Stimulated activated CD8-positive, alpha-beta memory T cell treated with anti-CD3 and anti-CD28 coated beads, Interleukin-15, amount 100 ng/mL, for 1 hour (primary cell): ENCODE measurements at regions not wholly inside any gene's neighbourhood (a gene's known extent, or its start where the extent isn't known, plus 50 kb on each side); places are given as distances from the start of the nearest gene placed in this dataset.
A peak's percentile ranks its signal among the peaks of the same experiment; 100 is the strongest.

ENCODE experiments used
- DNase-seq: peaks from one replicate; pipeline ENCODE4 v3.0.0-alpha.2; 2020; ENCODE audit warnings: low read depth

DNA sequence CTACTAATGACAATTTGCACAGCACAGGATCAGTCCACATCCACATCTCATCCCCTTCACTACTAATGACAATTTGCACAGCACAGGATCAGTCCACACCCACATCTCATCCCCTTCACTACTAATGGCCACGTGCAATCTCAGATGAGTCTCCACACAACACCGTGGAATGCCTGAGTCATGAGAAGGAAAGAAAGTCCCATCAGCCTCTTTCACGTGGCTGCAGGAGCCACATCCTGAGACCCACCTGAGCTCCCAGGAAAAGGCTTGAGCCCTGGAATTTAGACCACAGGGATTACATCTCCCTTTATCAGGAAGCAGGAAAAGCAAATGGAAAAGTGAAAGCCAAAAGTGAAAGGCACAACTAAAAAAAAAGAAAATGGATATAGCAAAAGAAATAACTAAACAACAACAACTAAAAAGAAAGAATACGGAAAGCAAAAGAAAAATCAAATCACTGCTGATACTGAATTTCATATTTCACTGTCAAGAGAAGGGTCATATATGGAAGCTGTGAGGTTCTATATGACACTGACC lies 1300.5 kb downstream of the TMEM121 start:
- DNase-seq: no peak

DNA sequence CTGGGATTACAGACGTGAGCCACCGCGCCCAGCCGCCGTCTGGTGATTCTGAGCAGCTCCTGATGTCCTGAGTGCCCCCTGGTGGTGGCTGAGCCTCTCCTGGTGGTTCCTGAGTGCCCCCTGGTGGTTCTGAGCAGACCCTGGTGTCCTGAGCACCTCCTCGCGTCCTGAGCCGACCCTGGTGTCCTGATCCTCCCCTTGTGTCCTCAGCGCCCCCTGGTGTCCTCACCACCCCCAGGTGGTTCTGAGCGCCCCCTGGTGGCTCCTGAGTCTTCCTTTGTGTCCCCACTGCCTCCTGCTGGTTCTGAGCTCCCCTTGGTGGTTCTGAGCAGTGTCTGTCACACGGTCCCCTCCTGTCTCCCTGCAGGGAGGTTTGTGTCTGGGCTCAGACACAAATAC lies 1304.9 kb downstream of the TMEM121 start:
- no peak for DNase-seq

DNA sequence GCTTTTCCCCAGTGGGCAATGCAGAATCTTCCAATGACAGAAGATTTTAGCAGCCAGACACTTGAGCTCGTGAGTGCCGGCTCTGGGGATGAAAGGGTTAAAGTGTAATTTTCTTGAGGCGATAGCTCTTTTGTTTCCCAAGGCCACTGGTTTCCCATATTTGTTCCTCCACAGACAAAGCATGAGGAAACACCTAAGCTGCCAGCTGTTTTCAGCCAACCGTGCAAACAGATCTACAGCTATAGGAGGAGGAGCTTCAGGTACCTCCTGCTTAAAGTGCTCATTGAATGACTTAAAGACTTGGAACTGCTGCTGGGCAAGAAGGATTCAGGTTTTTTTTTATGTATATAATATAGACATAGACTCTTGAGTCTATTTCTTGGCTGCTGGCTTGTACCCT lies 1311.5 kb downstream of the TMEM121 start:
- DNase-seq: no peak

DNA sequence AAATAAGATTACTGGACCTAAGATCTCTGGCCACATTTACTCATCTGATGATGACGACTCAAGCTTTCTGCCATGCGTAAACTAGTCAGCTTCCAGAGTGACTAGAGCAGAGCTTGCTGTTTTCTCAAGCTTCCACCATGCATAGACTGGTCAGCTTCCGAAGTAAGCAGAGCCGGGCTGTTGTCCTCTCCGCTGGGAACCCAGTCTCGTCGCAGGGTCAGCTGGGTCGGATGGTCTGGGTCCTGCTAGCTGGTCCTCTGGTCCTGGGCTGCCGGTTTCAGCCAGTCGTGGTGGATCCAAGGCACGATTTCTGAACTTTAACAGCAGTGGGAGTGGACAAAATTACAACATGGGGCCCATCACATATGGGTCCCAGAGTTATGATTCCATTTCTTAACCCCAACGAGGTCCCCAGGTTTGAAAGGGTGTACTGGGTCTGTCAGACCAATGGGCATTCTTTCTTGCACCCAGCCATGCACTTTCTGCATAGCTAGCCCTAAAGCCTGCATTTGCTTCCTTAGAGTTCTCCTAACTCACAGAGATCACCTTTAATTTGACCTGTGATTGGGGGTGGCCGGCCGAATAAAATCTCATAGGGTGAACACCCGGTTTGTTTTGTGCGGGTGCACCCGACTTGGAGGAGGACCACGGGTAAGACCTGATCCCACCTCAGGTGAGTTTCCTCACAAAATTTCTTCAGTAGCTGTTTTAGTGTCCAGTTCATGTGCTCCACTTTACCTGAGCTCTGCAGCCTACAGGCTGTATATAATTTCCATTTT lies 1312.8 kb downstream of the TMEM121 start:
- no peak for DNase-seq

DNA sequence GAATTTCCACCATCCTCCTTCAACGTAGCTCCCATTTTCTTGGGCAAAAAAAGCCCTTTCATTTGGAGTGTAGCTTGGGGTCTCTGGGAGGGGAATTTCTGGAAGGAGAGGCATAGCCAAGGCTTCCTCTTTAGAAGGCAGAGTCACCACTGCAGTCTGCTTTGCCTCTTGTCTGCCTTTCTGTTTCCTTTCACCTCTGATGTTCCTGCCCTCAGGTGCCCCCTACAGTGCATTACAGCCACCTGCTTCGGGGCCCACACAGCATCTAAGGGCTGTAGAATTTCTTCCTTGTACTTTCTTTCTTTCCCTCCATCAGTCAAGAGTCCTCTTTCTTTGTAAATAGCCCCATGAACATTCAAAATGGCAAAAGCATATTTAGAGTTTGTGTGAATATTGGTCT lies 1313.9 kb downstream of the TMEM121 start:
- DNase-seq: no peak

DNA sequence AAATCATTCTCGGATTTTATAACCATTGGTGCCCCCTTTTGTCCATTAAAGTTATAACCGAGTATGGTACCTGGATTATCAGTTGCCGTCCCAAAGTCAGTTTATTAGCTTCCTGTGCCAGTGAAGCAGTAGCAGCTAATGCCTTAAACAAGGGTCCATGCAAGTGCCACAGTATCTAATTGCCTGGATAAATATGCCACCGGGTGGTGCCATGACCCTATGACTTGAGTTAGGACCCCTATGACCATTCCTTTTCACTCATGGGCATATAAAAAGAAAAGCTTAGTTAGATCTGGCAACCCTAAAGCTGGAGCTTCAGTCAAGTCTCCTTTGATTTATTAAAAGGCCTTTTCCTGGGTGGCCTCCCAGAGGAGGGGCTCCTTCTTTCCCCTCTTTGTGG lies 1314.6 kb downstream of the TMEM121 start:
- no peak for DNase-seq

DNA sequence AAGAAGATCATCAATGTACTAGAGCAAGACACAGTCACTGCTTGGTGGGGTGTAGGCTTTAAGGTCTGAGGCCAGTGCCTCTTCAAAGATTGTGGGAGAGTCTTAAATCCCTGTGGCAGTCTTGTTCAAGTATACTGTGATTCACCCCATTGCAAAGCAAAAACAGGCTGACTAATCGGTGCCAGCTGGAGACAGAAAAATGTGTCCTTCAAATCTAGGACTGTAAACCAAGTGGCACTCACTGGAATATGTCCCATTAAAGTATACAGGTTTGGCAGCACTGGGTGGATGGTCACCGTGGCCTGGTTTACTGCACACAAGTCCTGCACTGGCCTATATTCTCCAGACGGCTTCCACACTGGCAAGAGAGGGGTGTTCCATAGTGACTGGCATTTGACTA lies 1315.3 kb downstream of the TMEM121 start:
- no peak for DNase-seq

DNA sequence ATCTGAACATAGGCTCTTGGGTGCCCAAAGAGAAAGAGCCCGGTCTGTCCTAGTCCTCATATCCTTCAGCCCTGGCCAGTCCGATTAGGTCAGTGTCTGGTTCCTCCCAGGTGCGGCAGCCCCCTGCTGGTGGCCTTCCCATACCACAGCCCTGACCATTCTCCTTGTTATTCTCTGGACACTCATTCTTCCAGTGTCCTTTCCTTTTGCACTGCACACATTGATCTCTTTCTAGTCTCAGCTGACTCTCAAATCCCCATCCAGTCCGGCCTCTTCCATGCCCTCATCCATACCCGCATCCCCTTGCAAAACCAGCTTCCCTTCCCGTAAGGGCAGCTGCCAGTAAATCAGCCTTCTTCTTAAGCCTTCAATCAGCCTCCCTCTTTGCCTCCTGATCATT lies 1316.3 kb downstream of the TMEM121 start:
- DNase-seq: no peak

DNA sequence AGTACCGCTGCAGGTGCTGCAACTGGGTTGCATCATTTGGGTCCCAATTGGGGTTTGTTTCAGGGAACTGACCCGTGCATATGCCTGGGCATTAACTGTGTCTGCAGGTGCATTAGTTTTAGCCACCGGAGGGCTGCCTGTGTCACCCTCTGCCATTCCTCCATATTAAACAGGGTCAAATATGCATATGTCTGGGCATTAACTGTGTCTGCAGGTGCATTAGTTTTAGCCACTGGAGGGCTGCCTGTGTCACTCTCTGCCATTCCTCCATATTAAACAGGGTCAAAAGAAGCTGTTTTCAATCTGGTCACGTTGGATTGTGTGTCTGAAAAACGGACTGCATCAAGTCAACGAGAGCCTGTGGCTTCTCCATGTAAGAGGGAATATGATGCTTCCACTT lies 1317.0 kb downstream of the TMEM121 start:
- no peak for DNase-seq

DNA sequence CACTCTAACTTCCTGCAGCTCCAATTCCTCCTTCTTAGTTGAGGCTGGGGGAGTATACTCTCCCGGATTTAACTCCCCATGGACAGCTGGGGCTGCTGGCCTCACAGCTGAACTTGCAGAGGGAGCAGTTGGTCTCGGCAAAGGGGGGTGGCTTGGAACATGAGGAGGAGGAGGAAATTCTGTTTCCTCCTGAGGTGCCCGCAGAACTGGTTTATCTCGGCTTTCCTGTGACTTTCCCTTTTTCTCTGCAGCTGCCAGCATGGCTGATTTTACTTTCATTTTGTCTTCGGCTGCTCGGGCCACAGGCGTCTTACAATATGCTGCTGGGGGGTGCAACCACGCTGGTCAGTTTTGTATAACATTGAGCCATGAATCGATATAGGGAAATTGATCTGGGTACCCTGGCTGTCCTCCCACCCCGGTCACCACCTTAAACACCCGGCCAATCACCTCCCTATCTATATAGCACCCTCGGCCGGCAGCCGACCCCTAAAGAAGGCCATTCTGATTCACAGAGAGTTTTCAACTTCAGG lies 1317.6 kb downstream of the TMEM121 start:
- DNase-seq: no peak

DNA sequence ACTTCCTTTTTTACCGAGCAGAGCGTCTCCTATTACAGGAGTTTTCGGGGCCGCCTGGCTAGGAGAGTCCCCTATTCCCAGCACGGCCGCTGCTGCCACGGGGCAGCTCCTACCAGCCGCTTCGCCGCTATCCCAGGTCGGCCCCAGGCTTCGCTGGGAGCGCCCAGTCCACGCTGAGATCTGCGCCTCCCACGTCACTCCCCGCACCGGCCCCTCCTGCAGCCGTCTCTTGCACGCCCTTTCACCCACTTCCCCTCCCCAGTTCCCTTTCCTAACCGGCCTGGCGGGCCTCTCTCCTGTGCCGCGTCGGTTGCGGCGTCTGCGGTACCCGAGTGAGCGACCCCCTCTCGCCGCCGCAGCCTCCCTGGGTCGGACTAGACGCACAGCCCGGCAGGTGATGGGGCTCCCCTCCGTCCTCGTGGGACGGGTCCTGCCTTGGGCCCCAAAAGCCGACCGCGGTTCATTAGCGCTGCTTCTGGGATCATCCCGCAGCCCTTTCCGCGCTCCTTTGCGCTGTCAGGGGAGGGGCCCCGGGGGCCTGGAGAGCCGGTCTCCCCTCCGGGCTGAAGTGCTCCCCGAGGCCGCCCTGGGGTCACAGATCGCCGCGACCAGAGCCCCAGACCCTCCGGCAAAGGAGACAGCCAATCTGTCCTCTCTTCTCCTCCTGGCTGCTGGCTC lies 1318.4 kb downstream of the TMEM121 start:
- no peak for DNase-seq

DNA sequence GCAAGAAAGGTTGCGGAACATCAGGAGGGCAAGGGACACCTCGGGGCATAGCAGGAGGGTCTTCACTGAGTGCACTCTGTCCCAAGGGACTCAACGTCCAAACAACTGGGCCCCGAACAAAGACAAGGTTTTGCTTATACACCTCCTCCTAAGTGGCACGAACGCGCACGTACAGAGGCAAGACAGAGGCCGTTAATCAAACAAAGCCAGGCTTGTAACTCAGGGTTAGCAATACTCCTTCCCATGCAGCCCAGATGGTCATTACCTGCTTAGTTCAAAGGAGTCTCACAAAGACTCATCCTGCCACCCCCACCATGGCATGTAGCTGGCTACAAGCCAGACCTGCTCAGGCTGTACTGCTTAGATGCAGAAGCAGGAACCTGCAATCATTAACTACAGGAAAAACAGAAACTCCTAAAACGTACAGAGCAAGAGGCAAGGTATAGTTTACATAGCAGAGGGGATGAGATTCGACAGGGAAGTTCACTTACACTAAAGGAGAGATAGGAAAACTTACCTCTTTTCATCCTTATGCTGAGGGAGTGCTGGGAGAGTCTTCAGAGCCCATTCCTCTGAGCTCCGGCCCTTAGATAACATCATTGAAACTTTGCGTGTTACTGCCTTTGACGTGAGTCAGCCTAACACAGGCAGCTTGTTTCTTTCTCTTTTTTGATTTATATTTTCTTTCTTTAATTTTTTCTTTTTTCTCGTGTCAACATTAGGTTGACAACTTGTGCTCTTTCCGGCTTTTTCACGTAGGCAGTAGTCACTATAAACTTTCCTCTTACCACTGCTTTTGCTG lies 1319.1 kb downstream of the TMEM121 start:
- DNase-seq: no peak

DNA sequence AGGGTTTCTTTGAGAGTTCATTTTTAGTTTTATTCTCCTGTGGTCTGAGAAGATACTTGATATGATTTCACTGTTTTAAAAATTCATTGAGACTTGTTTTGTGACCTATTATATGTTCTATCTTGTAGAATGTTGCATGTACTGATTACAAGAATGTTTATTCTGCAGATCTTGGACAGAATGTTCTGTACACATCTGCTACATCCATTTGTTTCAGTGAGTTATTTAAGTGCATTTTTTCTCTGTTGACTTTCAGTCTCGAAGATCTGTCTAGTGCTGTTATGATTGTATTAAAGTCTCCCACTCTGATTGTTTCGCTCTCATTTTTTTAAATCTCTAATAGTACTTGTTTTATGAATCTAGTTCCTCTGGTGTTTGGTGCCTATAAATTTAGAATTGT lies 1319.8 kb downstream of the TMEM121 start:
- DNase-seq: no peak

DNA sequence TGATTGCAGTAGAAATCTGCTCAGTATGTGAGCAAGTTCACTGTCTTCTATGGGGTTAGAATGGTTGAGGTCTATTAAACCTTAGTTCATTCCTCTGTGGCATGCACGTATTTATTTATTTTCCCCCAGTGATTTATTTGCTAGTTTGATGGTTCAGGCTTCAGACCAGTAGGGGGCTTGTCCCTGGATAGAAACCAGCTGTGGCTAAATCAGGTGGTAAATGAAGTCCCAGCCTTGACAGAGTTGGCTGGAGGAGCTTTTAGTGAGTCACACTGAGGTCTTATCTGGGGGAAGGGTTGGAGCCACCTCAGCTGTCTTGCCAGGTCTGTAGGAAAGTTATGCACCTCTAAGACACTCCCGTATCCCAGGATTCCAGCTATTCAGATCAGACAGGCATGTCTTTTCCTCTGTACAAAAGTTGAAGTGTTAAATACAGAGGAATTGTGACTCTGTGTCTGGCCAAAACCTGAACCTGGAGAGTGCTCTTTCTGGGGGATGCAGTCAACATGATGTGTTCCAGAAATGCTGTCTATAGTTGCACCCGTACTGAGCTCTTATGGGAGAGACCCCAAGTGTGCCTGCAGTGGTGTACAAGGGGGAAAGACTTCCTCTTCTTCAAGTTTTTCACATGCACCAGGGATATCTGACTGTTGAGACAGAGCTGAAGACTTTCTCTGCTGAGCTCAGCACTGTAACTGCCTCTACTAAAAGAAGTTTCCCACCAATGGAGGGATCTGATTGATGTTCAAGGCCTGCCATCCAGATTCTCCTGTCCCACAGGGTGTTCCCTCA lies 1322.1 kb downstream of the TMEM121 start:
- no peak for DNase-seq

DNA sequence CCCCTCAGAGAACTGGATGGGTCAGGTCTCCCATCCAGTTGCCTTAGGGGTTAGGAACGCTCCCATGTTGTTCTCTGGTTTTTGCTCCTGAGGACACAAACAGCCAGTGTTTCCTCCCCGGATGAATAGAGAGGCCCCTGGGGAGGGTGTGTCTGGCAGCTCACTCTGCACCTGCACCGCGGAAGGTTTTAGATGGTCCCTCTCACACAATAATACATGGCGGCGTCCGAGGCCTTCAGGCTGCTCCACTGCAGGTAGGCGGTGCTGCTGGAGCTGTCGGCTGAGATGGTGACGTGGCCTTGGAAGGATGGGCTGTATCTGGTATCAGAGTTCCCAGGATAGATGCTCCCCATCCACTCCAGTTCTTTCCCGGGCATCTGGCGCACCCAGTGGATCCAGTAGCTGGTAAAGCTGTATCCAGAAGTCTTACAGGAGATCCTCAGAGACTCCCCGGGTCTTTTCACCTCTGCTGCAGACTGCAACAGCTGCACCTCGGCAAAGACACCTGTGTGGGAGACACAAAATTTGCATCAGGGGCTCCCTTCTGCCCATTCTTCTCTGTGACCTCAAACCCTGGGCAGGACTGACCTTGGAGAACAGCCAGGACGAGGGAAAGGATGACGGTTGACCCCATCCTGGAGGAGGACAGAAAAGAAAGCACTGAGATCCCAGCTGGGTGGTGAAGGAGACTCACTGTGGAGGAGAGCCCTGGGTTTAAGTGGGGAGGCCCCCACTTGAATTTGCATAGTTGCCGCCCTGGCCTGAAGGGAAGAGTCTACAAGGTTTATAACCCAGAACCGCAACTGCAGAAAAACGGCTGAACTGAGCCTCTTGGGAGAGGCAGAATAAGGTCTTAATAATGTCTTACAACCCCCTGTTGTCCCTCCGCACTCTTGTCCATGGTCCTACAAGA lies 1324.8 kb downstream of the TMEM121 start:
- DNase-seq: no peak

DNA sequence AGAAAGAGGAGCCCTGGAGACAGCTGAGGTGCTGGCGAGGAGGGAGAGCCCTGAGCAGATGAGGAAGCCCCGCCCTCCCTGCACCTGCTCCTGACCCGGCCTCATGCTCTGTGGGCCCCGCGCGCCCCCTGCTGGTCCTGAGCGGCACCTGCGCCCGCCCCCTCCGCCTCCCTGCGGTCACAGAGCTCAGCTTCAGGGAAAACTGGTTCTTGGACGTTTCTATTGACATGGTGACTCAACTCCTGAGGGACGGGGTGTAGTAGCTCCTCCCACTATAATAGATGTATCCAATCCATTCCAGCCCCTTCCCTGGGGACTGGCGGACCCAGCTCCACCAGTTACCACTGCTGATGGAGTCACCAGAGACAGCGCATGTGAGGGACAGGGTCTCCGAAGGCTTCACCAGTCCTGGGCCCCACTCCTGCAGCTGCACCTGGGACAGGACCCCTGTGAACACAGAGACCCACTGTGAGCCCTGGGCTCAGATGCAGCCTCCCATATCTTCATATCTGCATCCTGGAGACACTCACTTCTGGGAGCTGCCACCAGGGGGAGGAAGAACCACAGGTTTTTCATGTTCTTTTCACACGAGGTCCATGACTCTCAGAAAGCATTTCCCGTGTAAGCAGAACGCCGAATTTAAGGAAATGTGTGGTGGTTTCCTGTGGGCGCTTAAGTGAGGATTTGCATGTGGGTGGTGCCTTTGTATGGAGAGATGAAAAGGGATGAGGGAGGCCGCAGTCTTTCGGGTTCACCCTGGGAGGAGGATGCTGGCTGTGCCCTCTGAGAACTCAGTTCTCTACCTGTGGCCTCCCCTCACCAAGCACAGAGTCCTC lies 1346.4 kb downstream of the TMEM121 start:
- DNase-seq: peak; percentile 72

DNA sequence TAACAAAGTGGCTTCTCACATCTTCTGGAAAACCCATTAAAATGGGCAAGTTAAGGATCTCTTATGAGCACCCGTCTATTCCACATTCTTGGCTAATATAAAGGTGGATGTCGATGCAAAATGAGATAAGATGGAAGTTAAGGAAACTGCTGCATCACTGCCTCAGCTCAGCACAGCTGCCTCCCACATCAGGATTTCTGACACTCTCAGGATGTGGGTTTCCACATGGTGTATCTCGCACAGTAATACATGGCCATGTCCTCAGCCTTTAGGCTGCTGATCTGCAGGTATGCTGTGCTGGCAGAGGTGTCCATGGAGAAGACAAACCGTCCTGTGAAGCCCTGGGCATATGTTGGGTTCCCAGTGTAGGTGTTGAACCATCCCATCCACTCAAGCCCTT lies 1348.0 kb downstream of the TMEM121 start:
- DNase-seq: no peak

DNA sequence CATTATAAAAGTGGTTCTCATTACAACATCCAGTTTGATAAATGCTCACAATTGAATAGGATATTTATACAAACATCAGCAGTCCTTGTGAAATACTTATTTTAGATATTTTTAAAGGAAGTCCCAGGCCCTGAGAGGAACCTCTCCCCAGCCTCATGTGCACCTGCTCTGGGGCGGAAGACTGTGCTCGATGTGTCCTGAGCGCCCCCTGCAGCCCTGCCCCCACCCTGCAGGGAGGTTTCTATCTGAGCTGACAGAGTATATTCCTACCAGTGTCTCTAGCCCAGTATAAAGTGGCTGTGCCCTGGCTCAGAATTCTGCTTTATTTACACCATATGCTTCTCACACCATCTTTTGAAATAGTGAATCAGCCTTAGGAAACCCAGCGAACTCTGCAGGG lies 1349.1 kb downstream of the TMEM121 start:
- no peak for DNase-seq

DNA sequence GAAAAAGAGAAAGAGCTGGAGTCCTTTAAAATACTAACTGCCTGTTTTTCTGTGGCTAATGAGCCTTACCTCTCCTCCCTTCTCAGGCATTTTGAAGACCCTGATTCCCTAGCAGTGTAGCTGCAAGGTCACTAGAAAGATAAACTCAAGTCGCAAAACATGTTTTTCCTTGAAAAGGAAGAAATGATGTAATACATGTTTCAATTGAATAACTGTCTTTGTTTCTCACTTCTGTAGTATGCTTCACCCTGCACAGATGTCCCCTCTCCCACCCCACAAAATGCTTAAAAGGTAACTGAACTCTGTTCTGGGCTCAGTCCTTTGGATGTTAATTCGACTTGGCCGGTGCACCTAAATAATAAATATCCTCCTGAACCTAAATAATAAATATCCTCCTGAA lies 1350.3 kb downstream of the TMEM121 start:
- DNase-seq: no peak

DNA sequence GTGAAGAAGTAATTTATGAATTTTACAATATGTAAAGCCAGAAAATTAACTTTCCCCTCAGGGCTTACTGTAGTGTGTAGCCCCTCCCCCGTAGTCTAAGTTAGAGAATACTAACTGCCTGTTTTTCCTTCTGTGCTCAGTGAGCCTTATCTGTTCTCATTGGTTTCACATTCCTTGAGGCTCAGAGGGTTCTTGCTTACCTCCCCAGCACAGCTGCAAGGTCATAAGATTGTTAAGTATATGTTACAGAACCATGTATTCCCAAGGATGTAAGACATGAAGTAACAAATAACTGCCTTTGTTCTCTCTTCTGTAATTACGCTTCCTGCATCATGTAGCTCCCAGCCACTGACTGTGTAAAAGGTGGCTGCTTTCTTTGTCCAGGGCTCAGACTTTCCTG lies 1351.1 kb downstream of the TMEM121 start:
- DNase-seq: no peak
